ENCODE measurements at regions not wholly inside any gene's neighbourhood (a gene's known extent, or its start where the extent isn't known, plus 50 kb on each side); places are given as distances from the start of the nearest gene placed in this dataset.

- no peak for TF ChIP-seq RARA (CRISPR knock-in tag; IDR thresholded peaks at IDR 0.05)
- no peak for TF ChIP-seq E2F2 (CRISPR knock-in tag; IDR thresholded peaks at IDR 0.05; ENCODE audit: borderline replicate concordance)
- TF ChIP-seq PTBP1 (IDR thresholded peaks at IDR 0.05; ENCODE audit: low read depth, low read length, poor library complexity, severe bottlenecking) = no peak
- TF ChIP-seq ZNF75D (CRISPR knock-in tag; IDR thresholded peaks at IDR 0.05; ENCODE audit: borderline replicate concordance) = no peak
- TF ChIP-seq STAT5B (CRISPR knock-in tag; IDR thresholded peaks at IDR 0.05) = no peak
- no peak for TF ChIP-seq CREB1 (IDR thresholded peaks at IDR 0.05)
- TF ChIP-seq CREB1 (CRISPR knock-in tag; IDR thresholded peaks at IDR 0.05) = no peak
- TF ChIP-seq CBX1 (IDR thresholded peaks at IDR 0.05; ENCODE audit: low read depth) = no peak
- TF ChIP-seq SSRP1 (CRISPR knock-in tag; IDR thresholded peaks at IDR 0.05) = no peak
- no peak for TF ChIP-seq SP140L (CRISPR knock-in tag; IDR thresholded peaks at IDR 0.05; ENCODE audit: borderline replicate concordance)
- no peak for TF ChIP-seq CSRNP2 (CRISPR knock-in tag; conservative IDR thresholded peaks at IDR 0.05; ENCODE audit: low read depth)
- TF ChIP-seq MAX (IDR thresholded peaks at IDR 0.05) = no peak
- no peak for TF ChIP-seq ZFP82 (CRISPR knock-in tag; IDR thresholded peaks at IDR 0.05; ENCODE audit: borderline replicate concordance)
- no peak for TF ChIP-seq GMEB2 (CRISPR knock-in tag; IDR thresholded peaks at IDR 0.05; ENCODE audit: low read depth)
- TF ChIP-seq TAF15 (IDR thresholded peaks at IDR 0.05; ENCODE audit: low read depth, low read length, poor library complexity, severe bottlenecking) = no peak
- TF ChIP-seq NCOA2 (CRISPR knock-in tag; IDR thresholded peaks at IDR 0.05) = no peak
- no peak for TF ChIP-seq ZNF383 (CRISPR knock-in tag; IDR thresholded peaks at IDR 0.05; ENCODE audit: borderline replicate concordance)
- no peak for TF ChIP-seq ZBTB2 (CRISPR knock-in tag; IDR thresholded peaks at IDR 0.05; ENCODE audit: low read depth)
- TF ChIP-seq ISX (CRISPR knock-in tag; conservative IDR thresholded peaks at IDR 0.05) = no peak
- Histone ChIP-seq H3K27me3 (ENCODE audit: control insufficient read depth in 1 of 2, insufficient read depth in 2 of 2, low read length in 2 of 2) (peaks cover 0 to 9% of the 10 kb centered on the region in 2 experiments; a peak in 2 of 5 replicates), H3K9ac (ENCODE audit: insufficient read depth, low read depth, low read length) (no peak overlapping the region), H3K36me3 (replicated peaks in 1 of 2; ENCODE audit: control insufficient read depth in 1 of 2, insufficient read depth in 2 of 2, low read length in 2 of 2) (no peaks in the 10 kb centered on the region), H3K4me3 (replicated peaks in 1 of 3; ENCODE audit: insufficient read depth in 1 of 3, low read depth in 2 of 3, low read length in 3 of 3) (no peak overlapping the region), H3K4me2 (ENCODE audit: low read depth, low read length) (no peak overlapping the region), H3K27ac (ENCODE audit: extremely low read length, insufficient read depth, low read length) (no peak overlapping the region), H3K79me2 (ENCODE audit: insufficient read depth, low read length) (no peaks in the 10 kb centered on the region), H4K20me1 (ENCODE audit: insufficient read depth, low read length) (no peaks in the 10 kb centered on the region), H3K9me3 (ENCODE audit: low read length) (no peaks in the 10 kb centered on the region), H3K4me1 (ENCODE audit: insufficient read depth, low read length) (peaks cover 19% of the 10 kb centered on the region), H2AFZ (ENCODE audit: low read length) (no peak overlapping the region)
- intact Hi-C loops (cut with micrococcal nuclease; ENCODE audit: unreplicated experiment) = no loop called here
- 40% methylated on average over 7 of the region's 7 CpGs for WGBS (ENCODE audit: low lambda C conversion rate)
- ChIA-PET CTCF (ENCODE audit: low intra/inter-chr PET ratio, low total read pairs) (no interaction called here), POLR2A (no interaction called here)
- FAIRE-seq = no peak
- no TSS peak for BruUV-seq (replicated peaks)
- in situ Hi-C loops (cut with HindIII; ENCODE audit: extremely low pct_ligation_motif_present, low pct_unique_long_range_greater_than_20kb) = no loop called here
- no peak for DNase-seq (ENCODE audit: low spot score)
- no peak for ATAC-seq
These were observed 80.8 kb downstream of the ISG20 start for GRCh38 chr15:88719654-88720053.
